A673 (cell line): ENCODE measurements at regions not wholly inside any gene's neighbourhood (a gene's known extent, or its start where the extent isn't known, plus 50 kb on each side); places are given as distances from the start of the nearest gene placed in this dataset.

Source experiments
- BruUV-seq: library from RNA; stranded (reverse); fragments of 400-500 nt; replicated peaks from 2 replicates; lab custom pipeline; 2021; lab: Mats Ljungman, UMichigan
- CTCF ChIA-PET: fragments of 300-600 bp; sonication (Branson Sonifier 250); formaldehyde crosslinking; loops from one replicate; lab custom pipeline; 2022; ENCODE audit warnings: antibody characterized with exemption; lab: Charles Lee
- POLR2A ChIA-PET: fragments of 300-600 bp; sonication (Branson Sonifier 250); formaldehyde crosslinking; loops from one replicate; lab custom pipeline; 2022; ENCODE audit warnings: antibody characterized with exemption; ENCODE audit not compliant: low non-redundant PET; lab: Charles Lee
- DNase-seq: peaks from one replicate; pipeline ENCODE4 v3.0.0-alpha.2; 2015; ENCODE audit warnings: low spot score
- H3K27ac ChIP-seq: fragments of 200-600 bp; sonication (generic); 2 replicates; pipeline ENCODE4 v1.5.1; 2016; ENCODE audit warnings: mixed run types, low read depth, mild to moderate bottlenecking, mixed read lengths, antibody characterized with exemption, low read length; ENCODE audit not compliant: poor library complexity, severe bottlenecking
- H3K27me3 ChIP-seq: fragments of 200-600 bp; sonication (generic); replicated peaks from 2 replicates; pipeline ENCODE4 v1.6.1; 2017; ENCODE audit warnings: mixed run types, low read depth, mild to moderate bottlenecking, mixed read lengths, antibody characterized with exemption, low read length; ENCODE audit not compliant: insufficient read depth, poor library complexity
- H3K36me3 ChIP-seq: fragments of 200-600 bp; sonication (generic); 2 replicates; pipeline ENCODE4 v1.6.1; 2016; ENCODE audit warnings: mixed run types, mild to moderate bottlenecking, mixed read lengths, antibody characterized with exemption, low read length; ENCODE audit not compliant: insufficient read depth, poor library complexity, severe bottlenecking
- H3K4me1 ChIP-seq: fragments of 200-600 bp; sonication (generic); 2 replicates; pipeline ENCODE4 v1.6.1; 2017; ENCODE audit warnings: mixed run types, mild to moderate bottlenecking, mixed read lengths, antibody characterized with exemption, low read length; ENCODE audit not compliant: insufficient read depth, poor library complexity, severe bottlenecking
- H3K4me3 ChIP-seq: fragments of 200-600 bp; sonication (generic); 2 replicates; pipeline ENCODE4 v1.5.1; 2016; ENCODE audit warnings: low read depth, mixed run types, mild to moderate bottlenecking, mixed read lengths, low read length; ENCODE audit not compliant: poor library complexity, severe bottlenecking
- H3K9me3 ChIP-seq: fragments of 200-600 bp; sonication (generic); 2 replicates; pipeline ENCODE4 v1.6.1; 2016; ENCODE audit warnings: mixed run types, low read depth, mild to moderate bottlenecking, mixed read lengths, antibody characterized with exemption, low read length; ENCODE audit not compliant: poor library complexity, severe bottlenecking
- EZH2 ChIP-seq: fragments of 200-600 bp; sonication (generic); IDR thresholded peaks from 2 replicates; pipeline ENCODE4 v1.6.1; 2017; ENCODE audit warnings: borderline replicate concordance, low read depth, mild to moderate bottlenecking, mixed read lengths, antibody characterized with exemption, low read length; ENCODE audit not compliant: poor library complexity, severe bottlenecking
- intact Hi-C: fragments of 100-400 bp; cut with micrococcal nuclease; formaldehyde crosslinking; loops from one replicate; pipeline ENCODE4 v1.10.0; 2022; ENCODE audit not compliant: unreplicated experiment
- TF ChIP-seq, protein P1 (sequence below): fragments of 300-800, 200-600 bp; sonication (generic); conservative IDR thresholded peaks from 2 replicates; pipeline ENCODE4 v1.5.1; 2017; ENCODE audit warnings: low read depth, mild to moderate bottlenecking, antibody characterized with exemption, low read length, moderate library complexity, mixed read lengths

- ChIA-PET POLR2A (no interaction called here), CTCF (no interaction called here)
- Histone ChIP-seq H3K27ac (no peak overlapping the region), H3K27me3 (no peaks in the 10 kb centered on the region), H3K9me3 (no peaks in the 10 kb centered on the region), H3K36me3 (no peaks in the 10 kb centered on the region), H3K4me1 (no peaks in the 10 kb centered on the region), H3K4me3 (no peak overlapping the region)
- intact Hi-C loops: loop anchor here (5.0 kb wide), 1 partner anchor 51 kb away; no protein-coding TSS in a partner anchor
- TF ChIP-seq, protein P1, sequence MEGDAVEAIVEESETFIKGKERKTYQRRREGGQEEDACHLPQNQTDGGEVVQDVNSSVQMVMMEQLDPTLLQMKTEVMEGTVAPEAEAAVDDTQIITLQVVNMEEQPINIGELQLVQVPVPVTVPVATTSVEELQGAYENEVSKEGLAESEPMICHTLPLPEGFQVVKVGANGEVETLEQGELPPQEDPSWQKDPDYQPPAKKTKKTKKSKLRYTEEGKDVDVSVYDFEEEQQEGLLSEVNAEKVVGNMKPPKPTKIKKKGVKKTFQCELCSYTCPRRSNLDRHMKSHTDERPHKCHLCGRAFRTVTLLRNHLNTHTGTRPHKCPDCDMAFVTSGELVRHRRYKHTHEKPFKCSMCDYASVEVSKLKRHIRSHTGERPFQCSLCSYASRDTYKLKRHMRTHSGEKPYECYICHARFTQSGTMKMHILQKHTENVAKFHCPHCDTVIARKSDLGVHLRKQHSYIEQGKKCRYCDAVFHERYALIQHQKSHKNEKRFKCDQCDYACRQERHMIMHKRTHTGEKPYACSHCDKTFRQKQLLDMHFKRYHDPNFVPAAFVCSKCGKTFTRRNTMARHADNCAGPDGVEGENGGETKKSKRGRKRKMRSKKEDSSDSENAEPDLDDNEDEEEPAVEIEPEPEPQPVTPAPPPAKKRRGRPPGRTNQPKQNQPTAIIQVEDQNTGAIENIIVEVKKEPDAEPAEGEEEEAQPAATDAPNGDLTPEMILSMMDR: no peak
- TF ChIP-seq EZH2: no peak
- DNase-seq: no peak
- no TSS peak for BruUV-seq
Measured at GRCh38 chr9:84592918-84593317, 76.6 kb upstream of the NTRK2 start.

- Histone ChIP-seq H3K27ac (no peak overlapping the region), H3K36me3 (no peaks in the 10 kb centered on the region), H3K9me3 (no peaks in the 10 kb centered on the region), H3K27me3 (no peaks in the 10 kb centered on the region), H3K4me3 (no peak overlapping the region), H3K4me1 (no peaks in the 10 kb centered on the region)
- intact Hi-C loops: loop anchor here (5.0 kb wide), 1 partner anchor 51 kb away; no protein-coding TSS in a partner anchor
- CTCF ChIA-PET: no interaction called here
- DNase-seq: no peak
- POLR2A ChIA-PET: no interaction called here
- no TSS peak for BruUV-seq
- TF ChIP-seq, protein P1: no peak
- no peak for TF ChIP-seq EZH2
Measured at GRCh38 chr9:84593352-84593751, 76.2 kb upstream of the NTRK2 start.

DNA sequence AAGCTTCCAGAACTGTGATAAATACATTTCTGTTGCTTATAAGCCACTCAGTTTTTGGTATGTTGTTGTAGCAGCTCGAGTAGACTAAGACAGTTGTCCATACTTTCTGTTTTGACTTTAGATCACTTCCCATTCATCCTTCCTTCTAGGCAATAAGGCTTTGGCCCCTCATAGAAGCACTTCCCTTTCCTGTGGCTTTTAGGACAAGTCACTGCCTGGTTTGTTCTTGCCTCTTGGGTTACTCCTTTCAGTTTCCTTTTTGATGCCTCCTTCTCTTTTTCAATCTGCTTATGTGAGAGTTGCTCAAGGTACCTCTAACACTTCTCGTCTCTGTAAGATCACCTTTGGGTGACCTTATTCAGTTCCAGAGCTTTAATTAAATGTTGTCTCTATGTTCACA is 72.4 kb upstream of the NTRK2 start:
- Histone ChIP-seq H3K9me3 (no peaks in the 10 kb centered on the region), H3K36me3 (no peaks in the 10 kb centered on the region), H3K4me1 (no peaks in the 10 kb centered on the region), H3K4me3 (no peak overlapping the region), H3K27me3 (peaks cover 16% of the 10 kb centered on the region), H3K27ac (no peak overlapping the region)
- intact Hi-C loops: no loop called here
- CTCF ChIA-PET: no interaction called here
- POLR2A ChIA-PET: no interaction called here
- TF ChIP-seq, protein P1: no peak
- no peak for TF ChIP-seq EZH2
- DNase-seq: no peak
- BruUV-seq: no TSS peak
